ENCODE measurements at regions not wholly inside any gene's neighbourhood (a gene's known extent, or its start where the extent isn't known, plus 50 kb on each side); places are given as distances from the start of the nearest gene placed in this dataset.

GRCh38 chr2:19462256-19462645 lies 103.8 kb upstream of the OSR1 start:
- no peak for DNase-seq
- Histone ChIP-seq H3K4me2 (no peak overlapping the region), H3K4me1 (replicated peaks; ENCODE audit: insufficient read depth) (no peaks in the 10 kb centered on the region), H3K36me3 (ENCODE audit: low read depth) (no peaks in the 10 kb centered on the region), H2AFZ (no peak overlapping the region), H3K9me2 (ENCODE audit: insufficient read depth) (no peaks in the 10 kb centered on the region), H3K79me2 (ENCODE audit: low read depth) (no peaks in the 10 kb centered on the region), H3F3A (ENCODE audit: insufficient read depth, low read depth) (no peaks in the 10 kb centered on the region), H4K20me1 (ENCODE audit: insufficient read depth) (no peaks in the 10 kb centered on the region), H3K27me3 (ENCODE audit: insufficient read depth, low read depth) (no peaks in the 10 kb centered on the region), H3K4me3 (no peak overlapping the region), H3K27ac (no peak overlapping the region), H3K9me3 (ENCODE audit: insufficient read depth, low read depth) (no peaks in the 10 kb centered on the region)
- BruUV-seq (replicated peaks), result no TSS peak
- ChIA-PET POLR2A (ENCODE audit: unreplicated experiment) (no interaction called here), CTCF (no interaction called here)
- intact Hi-C loops (cut with micrococcal nuclease; ENCODE audit: unreplicated experiment), result no loop called here
- TF ChIP-seq EZH2 (IDR thresholded peaks at IDR 0.05; ENCODE audit: low read depth), result no peak

GRCh38 chr2:19461504-19462255 lies 103.3 kb upstream of the OSR1 start:
- H3K27me3 ChIP-seq (ENCODE audit: insufficient read depth, low read depth), result no peaks in the 10 kb centered on the region
- POLR2A ChIA-PET (ENCODE audit: unreplicated experiment), result no interaction called here

GRCh38 chr2:19460761-19461160 lies 102.3 kb upstream of the OSR1 start:
- no peaks in the 10 kb centered on the region for H3K79me2 ChIP-seq (ENCODE audit: low read depth)

More at GRCh38 chr2:19461504-19462255, 103.3 kb upstream of the OSR1 start:
- no peaks in the 10 kb centered on the region for H3K9me3 ChIP-seq (ENCODE audit: insufficient read depth, low read depth)
- no TSS peak for BruUV-seq (replicated peaks)
- no peak overlapping the region for H3K27ac ChIP-seq
- H3K4me2 ChIP-seq, result no peak overlapping the region
- TF ChIP-seq EZH2 (IDR thresholded peaks at IDR 0.05; ENCODE audit: low read depth) (no peak), CTCF (conservative IDR thresholded peaks at IDR 0.05) (no peak)
- no peak overlapping the region for H2AFZ ChIP-seq
- H3K9me2 ChIP-seq (ENCODE audit: insufficient read depth), result no peaks in the 10 kb centered on the region
- intact Hi-C loops (cut with micrococcal nuclease; ENCODE audit: unreplicated experiment), result no loop called here
- no peaks in the 10 kb centered on the region for H3K36me3 ChIP-seq (ENCODE audit: low read depth)
- H3K4me1 ChIP-seq (replicated peaks; ENCODE audit: insufficient read depth), result no peaks in the 10 kb centered on the region
- DNase-seq, result no peak
- H3K4me3 ChIP-seq, result no peak overlapping the region
- H4K20me1 ChIP-seq (ENCODE audit: insufficient read depth), result no peaks in the 10 kb centered on the region
- CTCF ChIA-PET, result no interaction called here
- no peaks in the 10 kb centered on the region for H3F3A ChIP-seq (ENCODE audit: insufficient read depth, low read depth)
- no peaks in the 10 kb centered on the region for H3K79me2 ChIP-seq (ENCODE audit: low read depth)

More at GRCh38 chr2:19460761-19461160, 102.3 kb upstream of the OSR1 start:
- no peak overlapping the region for H3K4me2 ChIP-seq
- H3K9me2 ChIP-seq (ENCODE audit: insufficient read depth), result no peaks in the 10 kb centered on the region; the same call in 1 of the 2 replicates
- H3K27ac ChIP-seq, result no peak overlapping the region
- no peaks in the 10 kb centered on the region for H3K36me3 ChIP-seq (ENCODE audit: low read depth)
- no peak for DNase-seq
- TF ChIP-seq CTCF (conservative IDR thresholded peaks at IDR 0.05), result no peak
- H3K4me3 ChIP-seq, result no peak overlapping the region
- no TSS peak for BruUV-seq (replicated peaks)
- no peaks in the 10 kb centered on the region for H3F3A ChIP-seq (ENCODE audit: insufficient read depth, low read depth)
- intact Hi-C loops (cut with micrococcal nuclease; ENCODE audit: unreplicated experiment), result no loop called here
- H2AFZ ChIP-seq, result no peak overlapping the region
- no peaks in the 10 kb centered on the region for H4K20me1 ChIP-seq (ENCODE audit: insufficient read depth)
- ChIA-PET CTCF (no interaction called here), POLR2A (ENCODE audit: unreplicated experiment) (no interaction called here)
- H3K4me1 ChIP-seq (replicated peaks; ENCODE audit: insufficient read depth), result no peaks in the 10 kb centered on the region
- H3K9me3 ChIP-seq (ENCODE audit: insufficient read depth, low read depth), result no peaks in the 10 kb centered on the region
- no peaks in the 10 kb centered on the region for H3K27me3 ChIP-seq (ENCODE audit: insufficient read depth, low read depth)
